GM12878 (cell line): ENCODE measurements at regions not wholly inside any gene's neighbourhood (a gene's known extent, or its start where the extent isn't known, plus 50 kb on each side); places are given as distances from the start of the nearest gene placed in this dataset.

Source experiments
- ATAC-seq: fragments of 200-7000 bp; cut with Tn5 transposase; 3 replicates; pipeline ENCODE4 v1.9.1; 2020; ENCODE audit warnings: mild to moderate bottlenecking, moderate library complexity
- BruUV-seq: library from RNA; stranded (reverse); fragments of 400-500 nt; replicated peaks from 2 replicates; lab custom pipeline; 2021; lab: Mats Ljungman, UMichigan
- CTCF ChIA-PET: fragments of 300-600 bp; sonication (Branson Sonifier 250); formaldehyde crosslinking; extraction: SDS; loops from one replicate; lab custom pipeline; 2021; ENCODE audit warnings: inconsistent platforms; lab: Yijun Ruan, JAX
- POLR2A ChIA-PET: fragments of 350-600 bp; formaldehyde crosslinking; extraction: SDS; loops from one replicate; lab custom pipeline; 2021; ENCODE audit warnings: inconsistent platforms; lab: Charles Lee
- RAD21 ChIA-PET: fragments of 300-600 bp; sonication (Branson Sonifier 250); formaldehyde crosslinking; loops from one replicate; lab custom pipeline; 2023; ENCODE audit warnings: antibody characterized with exemption; ENCODE audit not compliant: unreplicated experiment; lab: Charles Lee
- SMC1A ChIA-PET: fragments of 300-600 bp; sonication (Branson Sonifier 250); formaldehyde crosslinking; loops from one replicate; lab custom pipeline; 2023; ENCODE audit not compliant: unreplicated experiment, uncharacterized antibody; lab: Charles Lee
- DNase-seq: peaks from one replicate; pipeline ENCODE4 v3.0.0-alpha.2; 2011; ENCODE audit warnings: low read depth, low spot score
- FAIRE-seq: peaks from 3 replicates; lab custom pipeline; 2011; peaks lifted over from hg19 to GRCh38; lab: Jason Lieb, UNC
- H2AFZ ChIP-seq: 2 replicates; pipeline ENCODE4 v1.6.0; 2011; ENCODE audit warnings: low read depth, low read length, control low read depth; ENCODE audit not compliant: control insufficient read depth
- H3K27ac ChIP-seq: 2 replicates; pipeline ENCODE4 v1.5.1; 2011; ENCODE audit warnings: control low read depth; ENCODE audit not compliant: control insufficient read depth, insufficient read depth
- H3K27me3 ChIP-seq, 2 experiments: replicated peaks in 1 of 2; 2 replicates each; pipeline versions ENCODE4 v1.6.0 to v1.6.1; 2011; ENCODE audit warnings: low read length in 1 of 2; ENCODE audit not compliant: control insufficient read depth in 2 of 2, insufficient read depth in 2 of 2
- H3K36me3 ChIP-seq, 2 experiments: 2 replicates each; pipeline ENCODE4 v1.5.1; 2011; ENCODE audit warnings: low read length in 1 of 2; ENCODE audit not compliant: control insufficient read depth in 2 of 2, insufficient read depth in 2 of 2
- H3K4me1 ChIP-seq: 2 replicates; pipeline ENCODE4 v1.6.1; 2011; ENCODE audit warnings: mild to moderate bottlenecking, low read length, moderate library complexity, mixed read lengths; ENCODE audit not compliant: control insufficient read depth, insufficient read depth
- H3K4me2 ChIP-seq: 2 replicates; pipeline ENCODE4 v1.6.0; 2011; ENCODE audit warnings: control low read depth; ENCODE audit not compliant: control insufficient read depth, insufficient read depth
- H3K4me3 ChIP-seq: fragments of 200-600 bp; sonication (generic); 2 replicates; pipeline ENCODE4 v1.5.1; 2016
- H3K79me2 ChIP-seq: 2 replicates; pipeline ENCODE4 v1.6.0; 2011; ENCODE audit warnings: low read length; ENCODE audit not compliant: control insufficient read depth, insufficient read depth
- H3K9ac ChIP-seq: 2 replicates; pipeline ENCODE4 v1.8.0; 2011; ENCODE audit warnings: low read length, control low read depth, mixed read lengths; ENCODE audit not compliant: control insufficient read depth, insufficient read depth
- H3K9me3 ChIP-seq: replicated peaks from 3 replicates; pipeline ENCODE4 v1.5.1; 2011; ENCODE audit warnings: mild to moderate bottlenecking, low read length; ENCODE audit not compliant: control insufficient read depth, insufficient read depth
- H4K20me1 ChIP-seq: 2 replicates; pipeline ENCODE4 v1.6.0; 2011; ENCODE audit not compliant: control insufficient read depth, insufficient read depth
- GATAD2B ChIP-seq: fragments of 450-650 bp; conservative IDR thresholded peaks from 2 replicates; pipeline ENCODE4 v1.6.1; 2017; ENCODE audit warnings: low read depth, mild to moderate bottlenecking, moderate library complexity
- KAT2A ChIP-seq: conservative IDR thresholded peaks from 2 replicates; pipeline ENCODE4 v1.6.1; 2011; ENCODE audit warnings: low read depth, low read length; ENCODE audit not compliant: control insufficient read depth
- LARP7 ChIP-seq: fragments of 450-650 bp; IDR thresholded peaks from 2 replicates; pipeline ENCODE4 v1.6.1; 2017; ENCODE audit warnings: mild to moderate bottlenecking
- NFXL1 ChIP-seq: fragments of 450-650 bp; IDR thresholded peaks from 2 replicates; pipeline ENCODE4 v1.6.1; 2017; ENCODE audit warnings: antibody characterized with exemption, mild to moderate bottlenecking, borderline replicate concordance
- TAF1 ChIP-seq: IDR thresholded peaks from 2 replicates; pipeline ENCODE4 v1.6.1; 2011; ENCODE audit warnings: mild to moderate bottlenecking, low read depth, low read length, borderline replicate concordance
- WGBS: methylation state at CpG from one replicate; pipeline ENCODE4 v1.1.6; 2016; ENCODE audit warnings: low lambda C conversion rate; ENCODE audit not compliant: insufficient replicate concordance, insufficient coverage; ENCODE audit errors: missing lambda C conversion rate; 5-methylcytosine and 5-hydroxymethylcytosine counted together
- in situ Hi-C: fragments of 300-500 bp; cut with MboI; formaldehyde crosslinking; loops from 9 replicates; pipeline ENCODE4 v1.14.3; 2018; ENCODE audit warnings: mixed read lengths
- intact Hi-C: fragments of 100-400 bp; cut with micrococcal nuclease; formaldehyde crosslinking; loops from one replicate; pipeline ENCODE4 v1.14.2; 2022; ENCODE audit not compliant: unreplicated experiment
- TF ChIP-seq, protein P1 (sequence below): fragments of 450-650 bp; IDR thresholded peaks from 2 replicates; pipeline ENCODE4 v1.6.1; 2016; ENCODE audit warnings: mild to moderate bottlenecking
- TF ChIP-seq, protein P2 (sequence below): IDR thresholded peaks from 2 replicates; pipeline ENCODE4 v1.6.1; 2011; ENCODE audit warnings: low read depth, mild to moderate bottlenecking, low read length, moderate library complexity, borderline replicate concordance; ENCODE audit errors: extremely low read depth
- TF ChIP-seq, protein P3 (sequence below): fragments of 450-650 bp; IDR thresholded peaks from 2 replicates; pipeline ENCODE4 v1.6.1; 2017; ENCODE audit warnings: antibody characterized with exemption, mild to moderate bottlenecking, moderate library complexity

DNA sequence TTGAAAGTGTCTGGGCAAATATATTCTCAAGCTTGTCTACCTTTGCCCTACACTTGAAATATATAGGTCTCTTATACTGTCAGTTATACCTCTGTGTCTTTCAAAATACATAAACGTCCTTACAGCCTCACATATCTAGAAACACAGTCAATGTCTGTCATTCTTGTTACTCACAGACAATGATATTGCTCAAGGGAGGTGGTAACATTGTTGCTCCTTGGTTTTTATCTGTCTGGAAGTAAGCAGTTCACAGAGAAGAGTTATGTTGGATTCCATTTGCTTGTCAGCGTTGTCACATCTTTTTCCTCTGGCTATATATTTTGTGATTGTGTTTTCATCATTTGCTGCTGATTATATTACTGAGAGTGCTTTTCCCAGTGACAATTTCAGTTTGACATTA, 1528.9 kb downstream of the PCDH7 start:
- no peak for FAIRE-seq
- POLR2A ChIA-PET = no interaction called here
- H3K36me3 ChIP-seq = no peaks in the 10 kb centered on the region
- RAD21 ChIA-PET = no interaction called here
- WGBS = 23% methylated on average over 2 of the region's 2 CpGs
- H3K4me2 ChIP-seq = no peak overlapping the region
- H3K4me1 ChIP-seq = no peaks in the 10 kb centered on the region
- H3K9ac ChIP-seq = no peak overlapping the region
- H3K27me3 ChIP-seq = no peaks in the 10 kb centered on the region
- in situ Hi-C loops = no loop called here
- intact Hi-C loops = no loop called here
- CTCF ChIA-PET = no interaction called here
- H3K27ac ChIP-seq = no peak overlapping the region
- no peak for ATAC-seq
- SMC1A ChIA-PET = no interaction called here
- no peaks in the 10 kb centered on the region for H3K9me3 ChIP-seq
- H2AFZ ChIP-seq = no peak overlapping the region
- BruUV-seq = no TSS peak
- no peaks in the 10 kb centered on the region for H4K20me1 ChIP-seq
- DNase-seq = no peak
- no peaks in the 10 kb centered on the region for H3K79me2 ChIP-seq
- TF ChIP-seq GATAD2B (no peak), KAT2A (no peak), NFXL1 (no peak), LARP7 (no peak), TAF1 (no peak)
- TF ChIP-seq, protein P1, sequence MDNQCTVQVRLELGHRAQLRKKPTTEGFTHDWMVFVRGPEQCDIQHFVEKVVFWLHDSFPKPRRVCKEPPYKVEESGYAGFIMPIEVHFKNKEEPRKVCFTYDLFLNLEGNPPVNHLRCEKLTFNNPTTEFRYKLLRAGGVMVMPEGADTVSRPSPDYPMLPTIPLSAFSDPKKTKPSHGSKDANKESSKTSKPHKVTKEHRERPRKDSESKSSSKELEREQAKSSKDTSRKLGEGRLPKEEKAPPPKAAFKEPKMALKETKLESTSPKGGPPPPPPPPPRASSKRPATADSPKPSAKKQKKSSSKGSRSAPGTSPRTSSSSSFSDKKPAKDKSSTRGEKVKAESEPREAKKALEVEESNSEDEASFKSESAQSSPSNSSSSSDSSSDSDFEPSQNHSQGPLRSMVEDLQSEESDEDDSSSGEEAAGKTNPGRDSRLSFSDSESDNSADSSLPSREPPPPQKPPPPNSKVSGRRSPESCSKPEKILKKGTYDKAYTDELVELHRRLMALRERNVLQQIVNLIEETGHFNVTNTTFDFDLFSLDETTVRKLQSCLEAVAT = no peak
- TF ChIP-seq, protein P2, sequence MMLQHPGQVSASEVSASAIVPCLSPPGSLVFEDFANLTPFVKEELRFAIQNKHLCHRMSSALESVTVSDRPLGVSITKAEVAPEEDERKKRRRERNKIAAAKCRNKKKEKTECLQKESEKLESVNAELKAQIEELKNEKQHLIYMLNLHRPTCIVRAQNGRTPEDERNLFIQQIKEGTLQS = no peak
- TF ChIP-seq, protein P3, sequence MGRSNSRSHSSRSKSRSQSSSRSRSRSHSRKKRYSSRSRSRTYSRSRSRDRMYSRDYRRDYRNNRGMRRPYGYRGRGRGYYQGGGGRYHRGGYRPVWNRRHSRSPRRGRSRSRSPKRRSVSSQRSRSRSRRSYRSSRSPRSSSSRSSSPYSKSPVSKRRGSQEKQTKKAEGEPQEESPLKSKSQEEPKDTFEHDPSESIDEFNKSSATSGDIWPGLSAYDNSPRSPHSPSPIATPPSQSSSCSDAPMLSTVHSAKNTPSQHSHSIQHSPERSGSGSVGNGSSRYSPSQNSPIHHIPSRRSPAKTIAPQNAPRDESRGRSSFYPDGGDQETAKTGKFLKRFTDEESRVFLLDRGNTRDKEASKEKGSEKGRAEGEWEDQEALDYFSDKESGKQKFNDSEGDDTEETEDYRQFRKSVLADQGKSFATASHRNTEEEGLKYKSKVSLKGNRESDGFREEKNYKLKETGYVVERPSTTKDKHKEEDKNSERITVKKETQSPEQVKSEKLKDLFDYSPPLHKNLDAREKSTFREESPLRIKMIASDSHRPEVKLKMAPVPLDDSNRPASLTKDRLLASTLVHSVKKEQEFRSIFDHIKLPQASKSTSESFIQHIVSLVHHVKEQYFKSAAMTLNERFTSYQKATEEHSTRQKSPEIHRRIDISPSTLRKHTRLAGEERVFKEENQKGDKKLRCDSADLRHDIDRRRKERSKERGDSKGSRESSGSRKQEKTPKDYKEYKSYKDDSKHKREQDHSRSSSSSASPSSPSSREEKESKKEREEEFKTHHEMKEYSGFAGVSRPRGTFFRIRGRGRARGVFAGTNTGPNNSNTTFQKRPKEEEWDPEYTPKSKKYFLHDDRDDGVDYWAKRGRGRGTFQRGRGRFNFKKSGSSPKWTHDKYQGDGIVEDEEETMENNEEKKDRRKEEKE = no peak
- no peak overlapping the region for H3K4me3 ChIP-seq
